ENCODE measurements at regions not wholly inside any gene's neighbourhood (a gene's known extent, or its start where the extent isn't known, plus 50 kb on each side); places are given as distances from the start of the nearest gene placed in this dataset.

- TF ChIP-seq, protein P1, sequence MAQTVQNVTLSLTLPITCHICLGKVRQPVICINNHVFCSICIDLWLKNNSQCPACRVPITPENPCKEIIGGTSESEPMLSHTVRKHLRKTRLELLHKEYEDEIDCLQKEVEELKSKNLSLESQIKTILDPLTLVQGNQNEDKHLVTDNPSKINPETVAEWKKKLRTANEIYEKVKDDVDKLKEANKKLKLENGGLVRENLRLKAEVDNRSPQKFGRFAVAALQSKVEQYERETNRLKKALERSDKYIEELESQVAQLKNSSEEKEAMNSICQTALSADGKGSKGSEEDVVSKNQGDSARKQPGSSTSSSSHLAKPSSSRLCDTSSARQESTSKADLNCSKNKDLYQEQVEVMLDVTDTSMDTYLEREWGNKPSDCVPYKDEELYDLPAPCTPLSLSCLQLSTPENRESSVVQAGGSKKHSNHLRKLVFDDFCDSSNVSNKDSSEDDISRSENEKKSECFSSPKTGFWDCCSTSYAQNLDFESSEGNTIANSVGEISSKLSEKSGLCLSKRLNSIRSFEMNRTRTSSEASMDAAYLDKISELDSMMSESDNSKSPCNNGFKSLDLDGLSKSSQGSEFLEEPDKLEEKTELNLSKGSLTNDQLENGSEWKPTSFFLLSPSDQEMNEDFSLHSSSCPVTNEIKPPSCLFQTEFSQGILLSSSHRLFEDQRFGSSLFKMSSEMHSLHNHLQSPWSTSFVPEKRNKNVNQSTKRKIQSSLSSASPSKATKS (CRISPR knock-in tag; IDR thresholded peaks at IDR 0.05) = no peak
- TF ChIP-seq SRSF7 (optimal IDR thresholded peaks at IDR 0.05; ENCODE audit: low read depth, low read length) (no peak), CHD7 (IDR thresholded peaks at IDR 0.05; ENCODE audit: low read depth, low read length) (no peak), POLR3A (IDR thresholded peaks at IDR 0.05; ENCODE audit: borderline replicate concordance, extremely low read depth, insufficient read depth, insufficient read length) (no peak), HINFP (tag; conservative IDR thresholded peaks at IDR 0.05; ENCODE audit: low read depth) (0 out of 2 replicates have a peak, but pooled peaks have one; percentile 10), ARID2 (IDR thresholded peaks at IDR 0.05) (no peak), POLR2AphosphoS5 (IDR thresholded peaks at IDR 0.05; ENCODE audit: control insufficient read depth, insufficient read depth, low read depth, low read length) (no peak)
- TF ChIP-seq, protein P2, sequence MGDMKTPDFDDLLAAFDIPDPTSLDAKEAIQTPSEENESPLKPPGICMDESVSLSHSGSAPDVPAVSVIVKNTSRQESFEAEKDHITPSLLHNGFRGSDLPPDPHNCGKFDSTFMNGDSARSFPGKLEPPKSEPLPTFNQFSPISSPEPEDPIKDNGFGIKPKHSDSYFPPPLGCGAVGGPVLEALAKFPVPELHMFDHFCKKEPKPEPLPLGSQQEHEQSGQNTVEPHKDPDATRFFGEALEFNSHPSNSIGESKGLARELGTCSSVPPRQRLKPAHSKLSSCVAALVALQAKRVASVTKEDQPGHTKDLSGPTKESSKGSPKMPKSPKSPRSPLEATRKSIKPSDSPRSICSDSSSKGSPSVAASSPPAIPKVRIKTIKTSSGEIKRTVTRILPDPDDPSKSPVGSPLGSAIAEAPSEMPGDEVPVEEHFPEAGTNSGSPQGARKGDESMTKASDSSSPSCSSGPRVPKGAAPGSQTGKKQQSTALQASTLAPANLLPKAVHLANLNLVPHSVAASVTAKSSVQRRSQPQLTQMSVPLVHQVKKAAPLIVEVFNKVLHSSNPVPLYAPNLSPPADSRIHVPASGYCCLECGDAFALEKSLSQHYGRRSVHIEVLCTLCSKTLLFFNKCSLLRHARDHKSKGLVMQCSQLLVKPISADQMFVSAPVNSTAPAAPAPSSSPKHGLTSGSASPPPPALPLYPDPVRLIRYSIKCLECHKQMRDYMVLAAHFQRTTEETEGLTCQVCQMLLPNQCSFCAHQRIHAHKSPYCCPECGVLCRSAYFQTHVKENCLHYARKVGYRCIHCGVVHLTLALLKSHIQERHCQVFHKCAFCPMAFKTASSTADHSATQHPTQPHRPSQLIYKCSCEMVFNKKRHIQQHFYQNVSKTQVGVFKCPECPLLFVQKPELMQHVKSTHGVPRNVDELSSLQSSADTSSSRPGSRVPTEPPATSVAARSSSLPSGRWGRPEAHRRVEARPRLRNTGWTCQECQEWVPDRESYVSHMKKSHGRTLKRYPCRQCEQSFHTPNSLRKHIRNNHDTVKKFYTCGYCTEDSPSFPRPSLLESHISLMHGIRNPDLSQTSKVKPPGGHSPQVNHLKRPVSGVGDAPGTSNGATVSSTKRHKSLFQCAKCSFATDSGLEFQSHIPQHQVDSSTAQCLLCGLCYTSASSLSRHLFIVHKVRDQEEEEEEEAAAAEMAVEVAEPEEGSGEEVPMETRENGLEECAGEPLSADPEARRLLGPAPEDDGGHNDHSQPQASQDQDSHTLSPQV (IDR thresholded peaks at IDR 0.05) = peak; percentile 69; the same call in 1 of the 2 replicates
Observed at GRCh38 chr2:62337403-62337802, 141.5 kb downstream of the B3GNT2 start (continued).
